ENCODE measurements at regions not wholly inside any gene's neighbourhood (a gene's known extent, or its start where the extent isn't known, plus 50 kb on each side); places are given as distances from the start of the nearest gene placed in this dataset.
A peak's percentile ranks its signal among the peaks of the same experiment; 100 is the strongest.
"Not testable (repeated sequence)": the region's sequence is repeated elsewhere in the genome, so short reads cannot be mapped to it uniquely, and the experiment has no call there.

- DNase-seq (ENCODE audit: low read depth) = no peak
Measured at GRCh38 chr3:145704020-145704419, 457.0 kb downstream of the PLOD2 start.

GRCh38 chr3:145709779-145710178, 451.2 kb downstream of the PLOD2 start:
- DNase-seq (ENCODE audit: low read depth) = not testable (repeated sequence)

GRCh38 chr3:145716519-145716918, 444.5 kb downstream of the PLOD2 start:
- no peak for DNase-seq (ENCODE audit: low read depth)

- DNase-seq (ENCODE audit: low read depth) = no peak
Measured at GRCh38 chr3:145719114-145719513, 441.9 kb downstream of the PLOD2 start.

- no peak for DNase-seq (ENCODE audit: low read depth)
Measured at GRCh38 chr3:145721273-145721805, 439.6 kb downstream of the PLOD2 start.

- no peak for DNase-seq (ENCODE audit: low read depth)
Measured at GRCh38 chr3:145721815-145722214, 439.2 kb downstream of the PLOD2 start.

GRCh38 chr3:145727476-145727875, 433.5 kb downstream of the PLOD2 start:
- DNase-seq (ENCODE audit: low read depth) = no peak

- DNase-seq (ENCODE audit: low read depth) = no peak
Measured at GRCh38 chr3:145735631-145736030, 425.4 kb downstream of the PLOD2 start.

- DNase-seq (ENCODE audit: low read depth) = no peak
Measured at GRCh38 chr3:145737952-145738351, 423.0 kb downstream of the PLOD2 start.

GRCh38 chr3:145739926-145740325, 421.1 kb downstream of the PLOD2 start:
- DNase-seq (ENCODE audit: low read depth) = peak; percentile 20

- no peak for DNase-seq (ENCODE audit: low read depth)
Measured at GRCh38 chr3:145750657-145751056, 410.3 kb downstream of the PLOD2 start.

GRCh38 chr3:145752576-145752975, 408.4 kb downstream of the PLOD2 start:
- no peak for DNase-seq (ENCODE audit: low read depth)

- DNase-seq (ENCODE audit: low read depth) = no peak
Measured at GRCh38 chr3:145754605-145755289, 406.2 kb downstream of the PLOD2 start.

GRCh38 chr3:145760036-145760435, 400.9 kb downstream of the PLOD2 start:
- DNase-seq (ENCODE audit: low read depth) = no peak

- DNase-seq (ENCODE audit: low read depth) = peak; percentile 1
Measured at GRCh38 chr3:145767909-145768308, 393.1 kb downstream of the PLOD2 start.

- peak; percentile 55 for DNase-seq (ENCODE audit: low read depth)
Measured at GRCh38 chr3:145776782-145777408, 384.1 kb downstream of the PLOD2 start.

GRCh38 chr3:145780301-145780700, 380.7 kb downstream of the PLOD2 start:
- no peak for DNase-seq (ENCODE audit: low read depth)

GRCh38 chr3:145785668-145786067, 375.3 kb downstream of the PLOD2 start:
- no peak for DNase-seq (ENCODE audit: low read depth)

- no peak for DNase-seq (ENCODE audit: low read depth)
Measured at GRCh38 chr3:145798007-145798406, 363.0 kb downstream of the PLOD2 start.

GRCh38 chr3:145798696-145799537, 362.1 kb downstream of the PLOD2 start:
- DNase-seq (ENCODE audit: low read depth) = no peak

GRCh38 chr3:145801696-145802095, 359.3 kb downstream of the PLOD2 start:
- no peak for DNase-seq (ENCODE audit: low read depth)

- no peak for DNase-seq (ENCODE audit: low read depth)
Measured at GRCh38 chr3:145807990-145808389, 353.0 kb downstream of the PLOD2 start.

GRCh38 chr3:145812391-145812790, 348.6 kb downstream of the PLOD2 start:
- DNase-seq (ENCODE audit: low read depth) = no peak

Data from non-pigmented ciliary epithelial cell (primary cell).